Activated CD8-positive, alpha-beta memory T cell treated with anti-CD3 and anti-CD28 coated beads, Interleukin-2, amount 50 U/mL, for 24 hours (primary cell): ENCODE measurements at regions not wholly inside any gene's neighbourhood (a gene's known extent, or its start where the extent isn't known, plus 50 kb on each side); places are given as distances from the start of the nearest gene placed in this dataset.
"Not testable (repeated sequence)": the region's sequence is repeated elsewhere in the genome, so short reads cannot be mapped to it uniquely, and the experiment has no call there.

Experiments
- DNase-seq: peaks from one replicate; pipeline ENCODE4 v3.0.0-alpha.2; 2020; ENCODE audit errors: extremely low read depth

- DNase-seq, result not testable (repeated sequence)
These were observed 51.6 kb upstream of the APOD start for GRCh38 chr3:195635262-195635873.

DNA sequence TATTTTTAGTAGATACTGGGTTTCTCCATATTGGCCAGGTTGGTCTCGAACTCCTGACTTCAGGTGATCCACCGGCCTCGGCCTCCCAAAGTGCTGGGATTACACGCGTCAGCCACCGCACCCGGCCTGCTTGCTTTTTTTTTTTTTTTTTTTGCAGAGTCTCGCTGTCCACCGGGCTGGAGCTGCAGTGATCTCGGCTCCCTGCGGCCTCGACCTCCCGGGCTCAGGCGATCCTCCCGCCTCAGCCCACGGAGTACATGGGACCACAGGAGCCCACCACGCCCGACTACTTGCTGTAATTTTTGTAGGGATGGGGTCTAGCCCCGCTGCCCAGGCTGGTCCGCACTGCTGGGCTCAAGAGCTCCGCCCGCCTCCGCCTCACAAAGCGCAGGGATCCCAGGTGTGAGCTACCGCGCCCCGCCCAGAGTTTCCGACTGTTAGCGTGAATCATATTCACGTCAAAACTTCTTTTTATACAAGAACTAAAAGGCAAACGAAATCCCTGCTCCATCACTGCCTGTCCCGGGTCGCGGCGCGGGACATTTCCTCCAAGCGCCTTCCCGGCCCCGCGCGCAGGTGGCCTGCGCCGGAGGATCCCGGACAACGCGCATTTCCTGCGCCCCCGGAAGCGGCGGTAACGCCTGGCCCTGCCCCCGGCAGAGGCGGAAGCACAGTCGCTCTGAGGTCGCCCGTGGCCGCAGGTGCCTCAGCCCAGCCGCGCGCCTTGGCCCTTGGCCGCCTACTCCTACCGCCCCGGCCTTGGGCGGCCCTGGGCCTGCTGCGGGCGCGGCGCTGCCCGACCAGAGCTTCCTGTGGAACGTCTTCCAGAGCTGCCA is 50.9 kb upstream of the APOD start:
- not testable (repeated sequence) for DNase-seq
